Stimulated activated CD4-positive, alpha-beta T cell treated with anti-CD3 and anti-CD28 coated beads, Interleukin-4, amount 100 ng/mL, for 24 hours (primary cell): ENCODE measurements at regions not wholly inside any gene's neighbourhood (a gene's known extent, or its start where the extent isn't known, plus 50 kb on each side); places are given as distances from the start of the nearest gene placed in this dataset.

ENCODE experiments used
- DNase-seq: peaks from one replicate; pipeline ENCODE4 v3.0.0-alpha.2; 2020

DNA sequence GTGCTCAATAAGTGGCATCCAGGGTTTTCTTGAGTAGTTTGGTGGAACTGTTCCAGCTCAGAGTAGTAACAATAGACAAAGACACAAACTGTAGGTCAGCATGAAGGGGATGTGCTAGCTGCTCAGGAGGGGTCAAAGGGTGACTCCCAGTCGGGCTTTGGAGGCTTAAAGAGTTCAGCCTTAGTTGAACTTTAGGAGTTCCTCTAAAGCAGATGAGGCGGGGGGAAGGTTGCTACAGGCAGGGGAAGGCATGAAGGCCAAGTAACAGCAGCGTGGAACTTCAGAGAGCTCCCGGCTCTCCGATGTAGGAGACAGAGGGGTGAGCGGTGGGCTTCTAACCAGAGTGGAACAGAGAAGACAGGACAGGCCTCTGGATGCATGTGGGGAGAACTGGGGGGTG is 115.5 kb upstream of the CD93 start:
- no peak for DNase-seq

DNA sequence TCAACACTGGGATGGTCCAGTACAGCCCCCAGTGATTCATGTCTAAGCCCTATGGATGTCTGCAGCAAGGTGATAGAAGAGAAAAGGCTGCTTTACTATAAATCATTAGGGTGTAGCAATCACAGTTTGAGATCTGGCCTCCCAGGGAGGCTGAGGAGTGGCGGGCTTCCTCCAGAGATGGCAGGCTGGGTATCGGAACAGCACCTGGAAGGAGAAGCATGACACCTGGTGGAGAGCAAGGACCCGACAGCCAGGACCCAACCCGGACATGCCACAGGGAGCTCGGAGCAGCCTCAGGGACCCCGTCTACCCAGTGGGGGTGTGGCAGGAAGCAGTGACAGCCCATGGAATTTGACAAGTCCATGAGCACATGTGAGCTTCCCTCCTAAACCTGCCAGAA is 114.8 kb upstream of the CD93 start:
- no peak for DNase-seq

GRCh38 chr20:23200413-23200812 is 114.3 kb upstream of the CD93 start:
- no peak for DNase-seq

- no peak for DNase-seq
Measured at GRCh38 chr20:23199356-23199755, 113.2 kb upstream of the CD93 start.

DNA sequence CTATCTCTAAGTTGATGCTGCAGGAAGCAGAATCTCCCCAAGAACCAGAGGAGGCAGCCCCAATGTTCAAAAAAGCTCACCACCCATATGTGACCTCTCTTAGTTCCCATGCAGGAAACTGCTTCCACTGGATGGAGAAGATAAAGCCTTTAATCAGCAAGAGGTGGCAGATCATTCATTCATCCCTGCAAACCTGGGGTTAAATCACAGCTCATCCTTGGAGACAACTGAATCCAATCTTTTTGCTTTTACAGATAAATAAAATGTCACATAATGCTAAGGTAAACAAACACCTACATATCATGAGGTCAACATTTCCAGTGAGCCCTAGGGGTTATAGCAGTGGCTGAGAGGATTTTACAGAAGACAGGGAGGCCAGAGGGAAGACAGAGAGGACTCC is 112.7 kb upstream of the CD93 start:
- no peak for DNase-seq

DNA sequence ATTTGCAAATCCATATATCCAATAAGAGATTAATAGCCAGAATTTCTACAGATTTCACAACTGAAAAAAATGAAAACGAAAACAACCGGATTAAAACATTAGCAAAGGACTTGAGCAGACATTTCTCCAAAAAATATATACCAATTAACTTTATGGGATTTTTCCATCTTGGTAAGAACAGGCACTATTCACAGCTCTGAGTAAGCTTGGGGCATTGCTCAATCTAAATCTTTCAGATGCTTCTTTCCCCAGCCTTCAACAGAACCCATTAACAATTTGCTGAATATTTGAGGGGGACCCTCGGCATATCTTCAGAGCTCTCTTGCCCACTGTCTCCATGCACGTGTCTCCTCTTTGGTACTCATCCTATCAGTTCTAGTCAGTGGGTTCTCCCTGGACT is 111.7 kb upstream of the CD93 start:
- DNase-seq: no peak

DNA sequence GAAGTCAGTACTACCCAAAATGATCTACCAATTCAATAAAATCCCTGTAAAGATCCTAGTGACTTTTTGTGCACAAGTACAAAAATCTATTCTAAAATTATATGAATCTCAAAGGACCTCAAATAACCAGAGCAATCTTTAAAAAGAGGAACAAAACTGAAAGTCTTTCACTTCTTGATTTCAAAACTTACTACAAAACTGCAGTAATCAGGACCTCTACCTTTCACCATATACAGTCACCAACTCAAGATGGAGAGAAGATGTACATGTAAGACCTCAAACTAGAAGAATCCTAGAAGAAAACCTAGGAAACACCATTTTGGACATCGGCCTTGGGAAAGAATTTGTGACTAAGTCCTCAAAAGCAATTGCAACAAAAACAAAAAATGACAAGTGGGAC is 109.5 kb upstream of the CD93 start:
- no peak for DNase-seq

GRCh38 chr20:23193801-23194384 is 107.8 kb upstream of the CD93 start:
- no peak for DNase-seq

DNA sequence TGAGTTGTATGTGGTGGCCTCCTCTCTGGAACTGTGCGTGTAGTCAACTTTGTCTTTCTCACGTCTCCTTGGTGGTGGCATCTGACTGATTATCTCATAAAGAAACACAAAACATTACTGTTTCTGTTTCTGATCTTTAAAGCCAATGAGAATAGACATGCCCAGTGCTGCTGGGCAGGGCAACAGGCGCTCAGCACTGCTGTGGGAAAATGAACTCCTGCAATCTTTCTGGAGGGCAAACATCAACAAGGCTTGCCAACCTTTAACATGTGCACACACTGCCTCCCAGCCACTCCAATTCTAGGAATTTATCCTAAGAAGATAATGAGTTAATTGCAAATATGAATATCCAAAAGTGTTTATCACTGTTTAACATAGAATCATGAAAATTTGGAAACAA is 106.3 kb upstream of the CD93 start:
- no peak for DNase-seq

- DNase-seq: no peak
Measured at GRCh38 chr20:23190557-23190956, 104.4 kb upstream of the CD93 start.

- DNase-seq: no peak
Measured at GRCh38 chr20:23189854-23190253, 103.7 kb upstream of the CD93 start.

- DNase-seq: no peak
Measured at GRCh38 chr20:23189341-23189740, 103.2 kb upstream of the CD93 start.

DNA sequence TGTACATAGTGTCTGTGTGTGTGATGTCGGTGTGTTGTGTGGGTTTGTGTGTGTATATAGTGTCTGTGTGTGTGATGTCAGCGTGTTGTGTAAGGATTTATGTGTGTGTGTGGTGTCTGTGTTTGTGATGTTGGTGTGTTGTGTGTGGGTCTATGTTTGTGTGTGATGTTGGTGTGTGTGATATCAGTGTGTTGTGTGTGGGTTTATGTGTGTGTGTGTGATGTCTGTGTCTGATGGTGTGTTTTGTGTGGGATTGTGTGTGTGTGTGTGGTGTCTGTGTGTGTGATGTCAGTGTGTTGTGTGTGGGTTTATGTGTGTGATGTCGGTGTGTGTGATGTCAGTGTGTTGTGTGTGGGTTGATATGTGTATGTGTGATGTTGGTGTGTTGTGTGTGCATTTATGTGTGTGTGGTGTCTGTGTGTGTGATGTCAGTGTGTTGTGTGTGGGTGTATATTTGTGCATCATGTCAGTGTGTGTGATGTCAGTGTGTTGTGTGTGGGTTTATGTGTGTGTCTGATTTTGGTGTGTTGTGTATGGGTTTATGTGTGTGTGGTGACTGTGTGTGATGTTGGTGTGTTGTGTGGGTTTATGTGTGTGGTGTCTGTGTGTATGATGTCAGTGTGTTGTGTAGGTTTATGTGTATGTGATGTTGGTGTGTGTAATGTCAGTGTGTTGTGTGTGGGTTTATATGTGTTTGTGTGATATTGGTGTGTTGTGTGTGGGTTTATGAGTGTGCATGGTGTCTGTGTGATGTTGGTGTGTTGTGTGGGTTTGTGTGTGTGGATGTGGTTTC is 102.4 kb upstream of the CD93 start:
- DNase-seq: no peak

GRCh38 chr20:23187751-23188150 is 101.6 kb upstream of the CD93 start:
- no peak for DNase-seq

GRCh38 chr20:23186808-23187207 is 100.7 kb upstream of the CD93 start:
- no peak for DNase-seq

GRCh38 chr20:23180451-23180921 is 94.4 kb upstream of the CD93 start:
- DNase-seq: no peak

GRCh38 chr20:23179766-23180403 is 93.8 kb upstream of the CD93 start:
- DNase-seq: no peak

GRCh38 chr20:23178806-23179205 is 92.7 kb upstream of the CD93 start:
- DNase-seq: no peak

DNA sequence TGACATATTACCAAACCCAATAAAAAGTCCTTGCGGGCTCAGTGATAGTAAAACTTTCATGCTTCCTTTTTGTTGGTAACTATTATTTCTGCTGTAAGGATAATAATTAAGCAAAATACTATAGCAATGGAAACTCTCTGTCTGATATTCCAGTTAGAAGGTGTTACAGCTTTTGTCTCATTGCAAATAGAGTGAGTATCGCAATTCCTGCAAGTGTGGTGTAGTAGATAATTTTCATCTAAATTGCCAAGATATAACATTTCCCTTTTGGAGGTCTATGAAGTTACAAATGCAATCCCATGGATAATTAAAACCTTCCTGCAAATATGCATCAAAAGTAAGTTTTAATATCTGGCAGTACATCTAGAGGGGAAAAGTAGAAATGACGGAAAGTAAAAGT is 88.7 kb upstream of the CD93 start:
- DNase-seq: no peak

DNA sequence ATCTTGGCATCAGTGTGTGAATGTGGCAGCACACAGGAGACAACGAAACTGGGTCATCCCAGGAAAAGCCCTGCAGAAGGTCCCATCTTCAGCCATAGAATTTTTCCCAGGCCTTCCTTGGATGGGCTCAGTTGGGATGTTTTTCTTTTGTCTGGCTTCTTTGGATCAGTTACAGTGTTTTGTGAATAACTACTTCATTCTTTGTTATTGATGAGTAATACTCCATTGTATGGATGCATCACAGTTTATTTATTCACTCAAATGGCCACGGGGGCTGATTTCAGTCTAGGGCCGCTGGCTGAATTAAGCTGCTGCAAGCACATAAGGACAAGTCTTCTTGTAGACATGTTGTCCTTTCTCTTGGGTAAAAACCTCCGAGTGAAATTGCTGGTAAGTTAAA is 81.3 kb upstream of the CD93 start:
- DNase-seq: no peak

DNA sequence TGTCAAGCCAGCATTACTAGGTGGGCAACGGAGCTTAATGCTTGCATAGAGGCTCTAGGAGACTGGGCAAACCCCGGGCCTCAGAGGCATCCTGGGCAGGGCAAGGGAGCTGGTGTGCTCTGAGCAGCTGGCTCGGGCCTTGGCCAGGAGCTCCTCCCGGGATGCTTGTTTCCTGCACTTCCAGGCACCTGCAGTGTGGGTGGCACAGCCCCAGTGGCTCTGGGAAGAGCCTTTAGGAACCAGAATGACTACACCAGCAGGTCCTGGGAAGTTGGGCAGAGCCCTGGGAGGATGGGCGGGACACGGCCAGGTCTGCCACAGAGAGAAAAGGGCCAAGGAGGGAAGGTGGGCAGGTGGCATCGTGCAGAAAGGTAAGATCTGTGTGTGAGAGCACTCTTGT is 80.4 kb upstream of the CD93 start:
- no peak for DNase-seq

DNA sequence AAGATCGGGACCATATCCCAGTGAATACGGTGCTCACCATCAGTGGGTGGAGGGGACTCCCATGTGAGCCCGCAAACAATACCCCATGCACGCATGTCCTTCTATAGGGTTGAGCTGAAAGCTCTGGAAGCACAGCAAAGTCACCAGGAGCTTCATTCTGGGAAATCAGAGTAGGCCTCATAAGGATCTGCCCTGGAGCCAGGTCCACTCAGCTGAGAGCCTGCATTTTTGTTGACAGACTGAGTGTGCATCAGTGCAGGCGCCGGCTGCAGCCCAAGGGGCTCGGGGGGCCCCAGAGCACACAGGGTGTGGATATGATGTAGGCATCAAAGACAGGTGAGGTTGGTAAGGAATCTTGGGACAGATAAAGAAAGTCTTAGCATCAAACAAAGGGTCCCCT is 79.8 kb upstream of the CD93 start:
- no peak for DNase-seq

GRCh38 chr20:23165307-23165750 is 79.2 kb upstream of the CD93 start:
- no peak for DNase-seq

- no peak for DNase-seq
Measured at GRCh38 chr20:23164176-23164601, 78.1 kb upstream of the CD93 start.
